H1 (cell line): ENCODE measurements at regions not wholly inside any gene's neighbourhood (a gene's known extent, or its start where the extent isn't known, plus 50 kb on each side); places are given as distances from the start of the nearest gene placed in this dataset.

ENCODE experiments used
- HDAC2 ChIP-seq, 2 experiments: fragments of 300-600 bp in 1 of 2; sonication (generic) in 1 of 2; IDR thresholded peaks; 2 replicates each; pipeline ENCODE4 v1.6.1; 2011 to 2012; ENCODE audit warnings: low read depth in 2 of 2, low read length in 2 of 2, mild to moderate bottlenecking in 2 of 2, moderate library complexity in 2 of 2, borderline replicate concordance in 1 of 2, inconsistent platforms in 1 of 2
- TF ChIP-seq, protein P1 (sequence below), 3 experiments: IDR thresholded peaks; 1 replicate in 2 of 3; 2 replicates in 1 of 3; pipeline versions ENCODE4 v1.5.1 to v1.6.1; 2011; ENCODE audit warnings: low read length in 3 of 3, mild to moderate bottlenecking in 3 of 3, inconsistent platforms in 2 of 3, low read depth in 1 of 3, moderate library complexity in 1 of 3; ENCODE audit not compliant: insufficient read depth in 1 of 3; ENCODE audit errors: control extremely low read depth in 1 of 3

- TF ChIP-seq, protein P1, sequence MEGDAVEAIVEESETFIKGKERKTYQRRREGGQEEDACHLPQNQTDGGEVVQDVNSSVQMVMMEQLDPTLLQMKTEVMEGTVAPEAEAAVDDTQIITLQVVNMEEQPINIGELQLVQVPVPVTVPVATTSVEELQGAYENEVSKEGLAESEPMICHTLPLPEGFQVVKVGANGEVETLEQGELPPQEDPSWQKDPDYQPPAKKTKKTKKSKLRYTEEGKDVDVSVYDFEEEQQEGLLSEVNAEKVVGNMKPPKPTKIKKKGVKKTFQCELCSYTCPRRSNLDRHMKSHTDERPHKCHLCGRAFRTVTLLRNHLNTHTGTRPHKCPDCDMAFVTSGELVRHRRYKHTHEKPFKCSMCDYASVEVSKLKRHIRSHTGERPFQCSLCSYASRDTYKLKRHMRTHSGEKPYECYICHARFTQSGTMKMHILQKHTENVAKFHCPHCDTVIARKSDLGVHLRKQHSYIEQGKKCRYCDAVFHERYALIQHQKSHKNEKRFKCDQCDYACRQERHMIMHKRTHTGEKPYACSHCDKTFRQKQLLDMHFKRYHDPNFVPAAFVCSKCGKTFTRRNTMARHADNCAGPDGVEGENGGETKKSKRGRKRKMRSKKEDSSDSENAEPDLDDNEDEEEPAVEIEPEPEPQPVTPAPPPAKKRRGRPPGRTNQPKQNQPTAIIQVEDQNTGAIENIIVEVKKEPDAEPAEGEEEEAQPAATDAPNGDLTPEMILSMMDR (IDR thresholded peaks at IDR 0.05; ENCODE audit: control extremely low read depth in 1 of 3, insufficient read depth in 1 of 3, low read depth in 1 of 3, low read length in 3 of 3), result peak in 1 of 3 experiments; percentile 13; a peak in 1 of 4 replicates
- TF ChIP-seq HDAC2 (IDR thresholded peaks at IDR 0.05; ENCODE audit: borderline replicate concordance in 1 of 2, low read depth in 2 of 2, low read length in 2 of 2), result no peak
These were observed 368.4 kb upstream of the MKI67 start (continued) for GRCh38 chr10:128494665-128495064.
